Gastrocnemius medialis (tissue), 4 donors: ENCODE measurements at regions not wholly inside any gene's neighbourhood (a gene's known extent, or its start where the extent isn't known, plus 50 kb on each side); places are given as distances from the start of the nearest gene placed in this dataset.

Experiments used
- POLR2A ChIP-seq, 2 donors: fragments of 450-650 bp; IDR thresholded peaks; one replicate each; pipeline ENCODE4 v1.6.1; 2017; ENCODE audit warnings: antibody characterized with exemption in 2 of 2, mild to moderate bottlenecking in 2 of 2, moderate library complexity in 2 of 2
- TF ChIP-seq, protein P1 (sequence below), 5 experiments: fragments of 450-650 bp in 3 of 5; fragments of 200-600 bp in 2 of 5; sonication (generic) in 2 of 5; IDR thresholded peaks in 4 of 5; conservative IDR thresholded peaks in 1 of 5; 1 replicate in 4 of 5; 2 replicates in 1 of 5; pipeline ENCODE4 v1.5.1; 2016 to 2019; ENCODE audit warnings: antibody characterized with exemption in 5 of 5, mild to moderate bottlenecking in 3 of 5, moderate library complexity in 3 of 5

DNA sequence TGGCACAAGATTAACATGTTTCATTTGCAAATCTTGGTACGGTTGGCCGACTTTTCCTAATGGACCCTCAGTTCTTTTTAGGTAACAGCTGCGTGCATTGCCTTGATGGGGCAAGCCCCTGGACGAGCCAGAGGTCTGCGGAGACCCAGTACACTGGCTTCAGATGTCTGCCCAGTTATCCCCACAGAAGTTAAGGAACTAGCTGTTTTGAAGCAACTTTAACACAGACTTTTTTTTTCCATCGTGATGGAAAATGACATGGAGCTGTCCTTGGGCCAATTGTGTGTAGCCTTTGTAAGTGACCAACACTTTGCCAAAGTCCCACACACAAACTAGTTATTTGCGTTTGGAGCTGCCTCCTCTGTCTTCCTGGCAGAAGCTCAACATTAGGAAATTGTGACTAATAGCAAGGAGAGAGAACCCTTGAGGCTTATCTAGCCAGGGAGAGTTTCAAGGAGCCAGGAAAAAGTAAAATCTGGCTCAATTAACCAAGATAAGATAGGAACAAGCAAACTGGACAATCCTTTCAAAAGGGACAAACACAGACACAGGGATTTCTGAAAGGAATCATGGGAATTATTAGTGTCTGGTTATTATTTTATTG is 99.6 kb upstream of the BMPER start:
- no peak for TF ChIP-seq POLR2A (IDR thresholded peaks at IDR 0.05)
- TF ChIP-seq, protein P1, sequence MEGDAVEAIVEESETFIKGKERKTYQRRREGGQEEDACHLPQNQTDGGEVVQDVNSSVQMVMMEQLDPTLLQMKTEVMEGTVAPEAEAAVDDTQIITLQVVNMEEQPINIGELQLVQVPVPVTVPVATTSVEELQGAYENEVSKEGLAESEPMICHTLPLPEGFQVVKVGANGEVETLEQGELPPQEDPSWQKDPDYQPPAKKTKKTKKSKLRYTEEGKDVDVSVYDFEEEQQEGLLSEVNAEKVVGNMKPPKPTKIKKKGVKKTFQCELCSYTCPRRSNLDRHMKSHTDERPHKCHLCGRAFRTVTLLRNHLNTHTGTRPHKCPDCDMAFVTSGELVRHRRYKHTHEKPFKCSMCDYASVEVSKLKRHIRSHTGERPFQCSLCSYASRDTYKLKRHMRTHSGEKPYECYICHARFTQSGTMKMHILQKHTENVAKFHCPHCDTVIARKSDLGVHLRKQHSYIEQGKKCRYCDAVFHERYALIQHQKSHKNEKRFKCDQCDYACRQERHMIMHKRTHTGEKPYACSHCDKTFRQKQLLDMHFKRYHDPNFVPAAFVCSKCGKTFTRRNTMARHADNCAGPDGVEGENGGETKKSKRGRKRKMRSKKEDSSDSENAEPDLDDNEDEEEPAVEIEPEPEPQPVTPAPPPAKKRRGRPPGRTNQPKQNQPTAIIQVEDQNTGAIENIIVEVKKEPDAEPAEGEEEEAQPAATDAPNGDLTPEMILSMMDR (IDR thresholded peaks at IDR 0.05 in 4 of 5, conservative IDR thresholded peaks at IDR 0.05 in 1 of 5) = no peak
